ENCODE measurements at regions not wholly inside any gene's neighbourhood (a gene's known extent, or its start where the extent isn't known, plus 50 kb on each side); places are given as distances from the start of the nearest gene placed in this dataset.
"Not testable (repeated sequence)": the region's sequence is repeated elsewhere in the genome, so short reads cannot be mapped to it uniquely, and the experiment has no call there.

- no peak overlapping the region for H3K4me3 Mint-ChIP-seq
- no peaks in the 10 kb centered on the region for H3K36me3 Mint-ChIP-seq
- intact Hi-C loops (cut with micrococcal nuclease): loop anchor here (5.0 kb wide), 1 partner anchor 508 kb away; no protein-coding TSS in a partner anchor
Observed at GRCh38 chr11:42774567-42774966, 537.2 kb upstream of the API5 start.

GRCh38 chr11:42777776-42778175 is 534.0 kb upstream of the API5 start:
- H3K27ac Mint-ChIP-seq: no peak overlapping the region

More at GRCh38 chr11:42774567-42774966, 537.2 kb upstream of the API5 start:
- H3K9me3 Mint-ChIP-seq: peaks cover 0 to 7% (median 3%) of the 10 kb centered on the region in 8 donors
- H3K4me1 ChIP-seq (ENCODE audit: insufficient read depth, low read length): no peaks in the 10 kb centered on the region
- H3K9me3 ChIP-seq (ENCODE audit: control insufficient read depth in 1 of 2, low read length in 2 of 2): no peaks in the 10 kb centered on the region
- no peak overlapping the region for H3K27ac ChIP-seq (ENCODE audit: low read depth, low read length)
- no peaks in the 10 kb centered on the region for H3K27me3 ChIP-seq (ENCODE audit: insufficient read depth, low read length)
- ChIA-PET POLR2A (ENCODE audit: partially characterized antibody) (no interaction called here), CTCF (ENCODE audit: partially characterized antibody) (no interaction called here)
- no peak overlapping the region for H3K27ac Mint-ChIP-seq
- DNase-seq: no peak
- H3K27me3 Mint-ChIP-seq: no peaks in the 10 kb centered on the region
- no peaks in the 10 kb centered on the region for H3K4me1 Mint-ChIP-seq
- H3K4me3 ChIP-seq (ENCODE audit: low read length in 2 of 2): no peak overlapping the region
- H3K36me3 ChIP-seq (ENCODE audit: insufficient read depth, low read length): no peaks in the 10 kb centered on the region

GRCh38 chr11:42778193-42778592 is 533.6 kb upstream of the API5 start:
- no peaks in the 10 kb centered on the region for H3K36me3 Mint-ChIP-seq
- POLR2A ChIA-PET (ENCODE audit: partially characterized antibody): no interaction called here
- H3K27me3 Mint-ChIP-seq: no peaks in the 10 kb centered on the region
- H3K9me3 Mint-ChIP-seq: peaks cover 0 to 10% (median 1%) of the 10 kb centered on the region in 8 donors
- no peak overlapping the region for H3K4me3 Mint-ChIP-seq
- DNase-seq: no peak
- H3K9me3 ChIP-seq (ENCODE audit: control insufficient read depth in 1 of 2, low read length in 2 of 2): no peaks in the 10 kb centered on the region
- H3K36me3 ChIP-seq (ENCODE audit: insufficient read depth, low read length): no peaks in the 10 kb centered on the region
- H3K4me3 ChIP-seq (ENCODE audit: low read length in 2 of 2): no peak overlapping the region
- intact Hi-C loops (cut with micrococcal nuclease): no loop called here
- H3K4me1 Mint-ChIP-seq: no peaks in the 10 kb centered on the region
- CTCF ChIA-PET (ENCODE audit: partially characterized antibody): no interaction called here
- no peak overlapping the region for H3K27ac ChIP-seq (ENCODE audit: low read depth, low read length)
- no peaks in the 10 kb centered on the region for H3K4me1 ChIP-seq (ENCODE audit: insufficient read depth, low read length)
- no peaks in the 10 kb centered on the region for H3K27me3 ChIP-seq (ENCODE audit: insufficient read depth, low read length)
- no peak overlapping the region for H3K27ac Mint-ChIP-seq

More at GRCh38 chr11:42777776-42778175, 534.0 kb upstream of the API5 start:
- Histone ChIP-seq H3K27ac (ENCODE audit: low read depth, low read length) (no peak overlapping the region), H3K4me1 (ENCODE audit: insufficient read depth, low read length) (no peaks in the 10 kb centered on the region), H3K9me3 (ENCODE audit: control insufficient read depth in 1 of 2, low read length in 2 of 2) (no peaks in the 10 kb centered on the region), H3K27me3 (ENCODE audit: insufficient read depth, low read length) (no peaks in the 10 kb centered on the region), H3K4me3 (ENCODE audit: low read length in 2 of 2) (no peak overlapping the region), H3K36me3 (ENCODE audit: insufficient read depth, low read length) (no peaks in the 10 kb centered on the region)
- H3K4me1 Mint-ChIP-seq: no peaks in the 10 kb centered on the region
- CTCF ChIA-PET (ENCODE audit: partially characterized antibody): no interaction called here
- peaks cover 0 to 10% (median 3%) of the 10 kb centered on the region in 8 donors for H3K9me3 Mint-ChIP-seq
- no peak for DNase-seq
- H3K27me3 Mint-ChIP-seq: no peaks in the 10 kb centered on the region
- no peak overlapping the region for H3K4me3 Mint-ChIP-seq
- no peaks in the 10 kb centered on the region for H3K36me3 Mint-ChIP-seq
- intact Hi-C loops (cut with micrococcal nuclease): no loop called here
- POLR2A ChIA-PET (ENCODE audit: partially characterized antibody): no interaction called here

GRCh38 chr11:42779555-42779954 is 532.2 kb upstream of the API5 start:
- H3K4me1 ChIP-seq (ENCODE audit: insufficient read depth, low read length): no peaks in the 10 kb centered on the region
- CTCF ChIA-PET (ENCODE audit: partially characterized antibody): no interaction called here
- Mint-ChIP-seq H3K36me3 (no peaks in the 10 kb centered on the region), H3K27me3 (no peaks in the 10 kb centered on the region), H3K4me3 (no peak overlapping the region), H3K4me1 (no peaks in the 10 kb centered on the region), H3K9me3 (peaks cover 0 to 12% (median 1%) of the 10 kb centered on the region in 8 donors), H3K27ac (no peak overlapping the region)
- H3K36me3 ChIP-seq (ENCODE audit: insufficient read depth, low read length): no peaks in the 10 kb centered on the region
- no peaks in the 10 kb centered on the region for H3K9me3 ChIP-seq (ENCODE audit: control insufficient read depth in 1 of 2, low read length in 2 of 2)
- H3K27ac ChIP-seq (ENCODE audit: low read depth, low read length): no peak overlapping the region
- H3K4me3 ChIP-seq (ENCODE audit: low read length in 2 of 2): no peak overlapping the region
- no peaks in the 10 kb centered on the region for H3K27me3 ChIP-seq (ENCODE audit: insufficient read depth, low read length)
- POLR2A ChIA-PET (ENCODE audit: partially characterized antibody): no interaction called here
- no peak for DNase-seq
- intact Hi-C loops (cut with micrococcal nuclease): no loop called here

GRCh38 chr11:42786981-42787380 is 524.8 kb upstream of the API5 start:
- Mint-ChIP-seq H3K36me3 (no peaks in the 10 kb centered on the region), H3K9me3 (peaks cover 0 to 18% (median 3%) of the 10 kb centered on the region in 8 donors), H3K27me3 (no peaks in the 10 kb centered on the region), H3K27ac (no peak overlapping the region), H3K4me1 (no peaks in the 10 kb centered on the region), H3K4me3 (no peak overlapping the region)
- H3K36me3 ChIP-seq (ENCODE audit: insufficient read depth, low read length): no peaks in the 10 kb centered on the region
- ChIA-PET CTCF (ENCODE audit: partially characterized antibody) (no interaction called here), POLR2A (ENCODE audit: partially characterized antibody) (no interaction called here)
- H3K4me3 ChIP-seq (ENCODE audit: low read length in 2 of 2): no peak overlapping the region
- H3K4me1 ChIP-seq (ENCODE audit: insufficient read depth, low read length): no peaks in the 10 kb centered on the region
- intact Hi-C loops (cut with micrococcal nuclease): no loop called here
- H3K9me3 ChIP-seq (ENCODE audit: control insufficient read depth in 1 of 2, low read length in 2 of 2): no peaks in the 10 kb centered on the region
- no peaks in the 10 kb centered on the region for H3K27me3 ChIP-seq (ENCODE audit: insufficient read depth, low read length)
- no peak overlapping the region for H3K27ac ChIP-seq (ENCODE audit: low read depth, low read length)
- no peak for DNase-seq

- intact Hi-C loops (cut with micrococcal nuclease); H3K27ac Mint-ChIP-seq; CTCF ChIA-PET (ENCODE audit: partially characterized antibody); H3K36me3 Mint-ChIP-seq; H3K27ac ChIP-seq (ENCODE audit: low read depth, low read length); H3K9me3 ChIP-seq (ENCODE audit: control insufficient read depth in 1 of 2, low read length in 2 of 2); DNase-seq; H3K4me1 ChIP-seq (ENCODE audit: insufficient read depth, low read length); H3K4me3 ChIP-seq (ENCODE audit: low read length in 2 of 2); H3K27me3 ChIP-seq (ENCODE audit: insufficient read depth, low read length); H3K4me3 Mint-ChIP-seq; POLR2A ChIA-PET (ENCODE audit: partially characterized antibody); H3K27me3 Mint-ChIP-seq; H3K4me1 Mint-ChIP-seq; H3K36me3 ChIP-seq (ENCODE audit: insufficient read depth, low read length): not testable (repeated sequence)
- peaks cover 0 to 17% (median 3%) of the 10 kb centered on the region in 8 donors for H3K9me3 Mint-ChIP-seq
Observed at GRCh38 chr11:42795483-42795882, 516.3 kb upstream of the API5 start.

- no peaks in the 10 kb centered on the region for H3K27me3 Mint-ChIP-seq
Observed at GRCh38 chr11:42800041-42800440, 511.8 kb upstream of the API5 start.

More at GRCh38 chr11:42800041-42800440, 511.8 kb upstream of the API5 start:
- Mint-ChIP-seq H3K36me3 (no peaks in the 10 kb centered on the region), H3K9me3 (peaks cover 0 to 12% (median 4%) of the 10 kb centered on the region in 8 donors), H3K27ac (no peak overlapping the region), H3K4me3 (no peak overlapping the region), H3K4me1 (no peaks in the 10 kb centered on the region)
- Histone ChIP-seq H3K27me3 (ENCODE audit: insufficient read depth, low read length) (no peaks in the 10 kb centered on the region), H3K4me1 (ENCODE audit: insufficient read depth, low read length) (no peaks in the 10 kb centered on the region), H3K9me3 (ENCODE audit: control insufficient read depth in 1 of 2, low read length in 2 of 2) (no peaks in the 10 kb centered on the region), H3K36me3 (ENCODE audit: insufficient read depth, low read length) (no peaks in the 10 kb centered on the region), H3K4me3 (ENCODE audit: low read length in 2 of 2) (no peak overlapping the region), H3K27ac (ENCODE audit: low read depth, low read length) (no peak overlapping the region)
- ChIA-PET POLR2A (ENCODE audit: partially characterized antibody) (no interaction called here), CTCF (ENCODE audit: partially characterized antibody) (no interaction called here)
- no peak for DNase-seq
- intact Hi-C loops (cut with micrococcal nuclease): no loop called here
